Right cardiac atrium (tissue), 5 donors: ENCODE measurements at regions not wholly inside any gene's neighbourhood (a gene's known extent, or its start where the extent isn't known, plus 50 kb on each side); places are given as distances from the start of the nearest gene placed in this dataset.

ENCODE experiments used
- ATAC-seq, 2 donors: fragments of 200-7000 bp; cut with Tn5 transposase; one replicate each; pipeline versions ENCODE4 v1.8.0 to v1.9.1; 2020; ENCODE audit warnings: moderate library complexity in 2 of 2, mild to moderate bottlenecking in 1 of 2
- DNase-seq, 3 donors: peaks; one replicate each; pipeline ENCODE4 v3.0.0-alpha.2; 2020
- H3K27ac ChIP-seq: one replicate; pipeline ENCODE4 v1.5.1; 2013; ENCODE audit warnings: mild to moderate bottlenecking, low read length, control low read depth, moderate library complexity
- H3K27me3 ChIP-seq: one replicate; pipeline ENCODE4 v1.6.1; 2013; ENCODE audit not compliant: control insufficient read depth, insufficient read depth
- H3K4me1 ChIP-seq: one replicate; pipeline ENCODE4 v1.6.1; 2013; ENCODE audit warnings: low read length; ENCODE audit not compliant: control insufficient read depth, insufficient read depth
- H3K4me3 ChIP-seq: one replicate; pipeline ENCODE4 v1.5.1; 2013; ENCODE audit warnings: low read length, control low read depth
- H3K9me3 ChIP-seq: one replicate; pipeline ENCODE4 v1.6.1; 2013; ENCODE audit warnings: low read length; ENCODE audit not compliant: control insufficient read depth
- WGBS: extraction: QIAGEN DNeasy Blood & Tissue Kit; methylation state at CpG from one replicate; pipeline ENCODE4 v1.1.7; 2013; 5-methylcytosine and 5-hydroxymethylcytosine counted together
- intact Hi-C, 4 donors: fragments of 100-400 bp; cut with DNase I; formaldehyde crosslinking; loops; one replicate each; pipeline versions ENCODE4 v1.11.0 to v1.14.0; 2022 to 2023
- donor health status: healthy with polysubstance abuse.
- donor health status: DM: no; HTN: yes; CAD: no.
- donor health status: DM: no; HTN: no; CAD: no.
- donor health status: DM: no; HTN: yes; CAD: no; lungs with severe emphysema.
- donor health status: DM: yes; HTN: yes; CAD: no.

DNA sequence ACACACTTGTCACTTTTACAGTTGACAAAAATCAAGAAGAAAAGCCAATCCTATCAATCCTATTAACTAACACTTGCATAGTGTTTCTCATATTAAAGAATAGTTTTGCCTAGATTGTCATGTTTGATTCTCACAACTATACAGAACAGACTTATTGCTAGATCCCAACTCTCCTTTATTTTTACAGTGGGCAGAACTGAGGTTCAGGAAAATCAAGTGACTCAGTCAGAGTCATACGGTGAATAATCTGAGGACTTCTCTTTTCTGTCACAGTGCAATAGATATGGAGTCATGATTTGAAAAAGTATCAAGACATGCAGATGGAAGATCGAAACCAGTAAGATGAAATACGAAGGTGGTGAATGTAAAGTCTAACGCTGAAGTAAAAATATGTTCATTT is 195.1 kb upstream of the CITED2 start:
- Histone ChIP-seq H3K9me3 (no peaks in the 10 kb centered on the region), H3K27ac (no peak overlapping the region), H3K4me3 (no peak overlapping the region), H3K27me3 (no peaks in the 10 kb centered on the region), H3K4me1 (no peaks in the 10 kb centered on the region)
- WGBS: 87% methylated on average over 4 of the region's 4 CpGs
- DNase-seq: no peak
- ATAC-seq: no peak
- intact Hi-C loops: no loop called here

DNA sequence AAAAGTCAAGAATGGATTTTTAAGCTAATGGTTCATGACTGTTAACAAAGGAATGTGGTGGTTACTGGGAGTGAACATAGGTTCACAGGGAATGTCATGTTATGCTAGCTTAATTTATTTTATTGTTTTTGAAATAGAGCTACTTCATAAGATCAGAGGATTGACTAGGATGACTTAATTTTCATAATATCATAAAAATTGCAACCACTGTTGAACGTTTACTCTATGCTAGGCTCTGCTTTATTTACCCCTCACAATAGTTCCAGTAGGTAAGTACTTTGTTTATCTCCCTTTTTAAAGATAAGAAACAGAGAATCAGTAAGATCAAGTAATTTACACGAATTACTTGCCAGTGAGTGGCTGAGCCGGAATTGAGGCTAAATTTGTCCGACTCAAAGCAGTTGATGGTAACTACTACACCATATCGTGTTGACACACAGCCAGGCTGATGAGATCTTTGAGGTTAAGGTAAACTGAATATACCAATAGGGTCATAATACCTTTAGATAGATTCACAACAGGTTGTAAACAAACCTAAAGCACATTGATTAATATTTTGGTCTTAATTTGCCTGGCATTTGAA is 194.6 kb upstream of the CITED2 start:
- Histone ChIP-seq H3K27ac (no peak overlapping the region), H3K4me1 (no peaks in the 10 kb centered on the region), H3K27me3 (no peaks in the 10 kb centered on the region), H3K4me3 (no peak overlapping the region), H3K9me3 (no peaks in the 10 kb centered on the region)
- intact Hi-C loops: no loop called here
- ATAC-seq (no peak), DNase-seq (no peak)
- WGBS: 71% methylated on average over 5 of the region's 5 CpGs

DNA sequence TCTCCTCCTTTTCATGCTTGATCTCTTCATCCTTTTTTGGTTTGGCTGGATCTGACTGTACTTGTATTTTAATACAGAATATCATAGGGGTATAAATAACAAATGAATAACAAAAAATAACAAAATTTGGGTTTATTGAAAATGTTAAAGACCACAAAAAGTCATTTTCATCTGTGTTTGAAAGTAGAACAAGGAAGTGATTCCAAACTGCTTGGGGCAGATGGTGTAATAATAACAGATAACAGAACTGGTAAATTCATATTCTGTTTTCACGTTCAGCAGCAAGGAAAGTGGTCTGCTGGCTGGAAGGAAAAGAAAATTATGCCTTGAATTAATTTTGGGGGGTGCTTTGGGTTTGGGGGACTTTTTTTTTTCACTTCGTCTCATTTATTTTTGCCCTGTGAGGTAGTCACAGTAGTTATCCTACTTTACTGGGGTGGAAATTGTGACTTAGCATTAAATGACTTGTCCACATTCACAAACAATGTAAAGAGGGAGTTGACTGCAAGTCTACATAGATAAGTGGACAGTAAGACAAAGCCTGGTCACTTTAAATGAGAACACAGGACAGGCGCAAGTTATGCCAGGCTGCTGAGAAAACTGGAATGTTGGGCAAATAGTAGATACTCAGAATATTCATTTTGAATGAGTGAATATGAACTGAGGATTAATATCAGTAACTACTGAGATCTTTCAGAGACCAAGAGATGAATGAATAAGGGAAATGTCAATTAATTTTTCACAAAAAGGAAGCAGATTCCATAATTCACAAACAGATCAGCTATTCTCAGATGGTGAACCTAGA is 193.9 kb upstream of the CITED2 start:
- Histone ChIP-seq H3K9me3 (no peaks in the 10 kb centered on the region), H3K4me1 (no peaks in the 10 kb centered on the region), H3K27ac (no peak overlapping the region), H3K27me3 (no peaks in the 10 kb centered on the region), H3K4me3 (no peak overlapping the region)
- intact Hi-C loops: no loop called here
- WGBS: 70% methylated on average over 3 of the region's 3 CpGs
- DNase-seq (no peak), ATAC-seq (no peak)

DNA sequence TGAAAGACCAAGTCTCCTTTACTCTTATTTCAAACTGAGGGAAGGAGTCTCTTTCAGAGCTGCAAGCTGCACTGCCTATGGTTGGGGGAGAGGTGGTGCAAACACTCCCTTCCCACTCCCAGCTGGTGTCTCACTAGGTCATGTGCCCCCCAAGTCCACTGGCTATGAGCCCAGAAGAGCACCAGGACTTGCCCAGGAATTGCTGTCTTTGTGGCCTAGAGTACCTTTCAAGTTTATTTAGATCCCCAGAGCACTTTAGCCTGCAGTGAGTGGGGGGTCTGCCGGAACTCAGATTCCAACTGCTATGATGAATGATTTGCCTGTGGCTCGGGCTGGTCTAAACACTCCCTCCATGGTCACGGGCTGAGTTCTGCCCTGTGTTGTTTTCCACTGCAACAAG is 192.6 kb upstream of the CITED2 start:
- intact Hi-C loops: no loop called here
- 79% methylated on average over 3 of the region's 3 CpGs for WGBS
- Histone ChIP-seq H3K4me1 (no peaks in the 10 kb centered on the region), H3K27me3 (no peaks in the 10 kb centered on the region), H3K4me3 (no peak overlapping the region), H3K27ac (no peak overlapping the region), H3K9me3 (no peaks in the 10 kb centered on the region)
- no peak for DNase-seq
- no peak for ATAC-seq

DNA sequence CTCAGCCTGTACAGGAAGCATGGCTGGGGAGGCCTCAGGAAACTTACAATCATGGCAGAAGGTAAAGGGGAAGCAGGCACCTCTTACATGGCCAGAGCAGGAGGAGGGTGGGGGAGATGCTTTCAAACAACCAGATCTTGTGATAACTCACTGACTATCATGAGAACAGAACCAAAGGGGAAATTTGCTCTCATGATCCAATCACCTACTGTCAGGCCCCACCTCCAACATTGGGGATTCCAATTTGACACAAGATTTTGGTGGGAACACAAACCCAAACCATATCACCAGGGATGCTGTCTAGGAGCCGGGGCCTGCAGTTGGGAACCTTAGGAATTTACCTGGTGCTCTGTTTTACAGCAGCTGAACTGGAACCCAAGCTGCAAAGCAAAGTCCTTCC is 191.1 kb upstream of the CITED2 start:
- Histone ChIP-seq H3K4me1 (no peaks in the 10 kb centered on the region), H3K27ac (no peak overlapping the region), H3K9me3 (no peaks in the 10 kb centered on the region), H3K4me3 (no peak overlapping the region), H3K27me3 (no peaks in the 10 kb centered on the region)
- WGBS: 0% methylated on average over 1 of the region's 1 CpG
- ATAC-seq (no peak), DNase-seq (no peak)
- intact Hi-C loops: no loop called here

DNA sequence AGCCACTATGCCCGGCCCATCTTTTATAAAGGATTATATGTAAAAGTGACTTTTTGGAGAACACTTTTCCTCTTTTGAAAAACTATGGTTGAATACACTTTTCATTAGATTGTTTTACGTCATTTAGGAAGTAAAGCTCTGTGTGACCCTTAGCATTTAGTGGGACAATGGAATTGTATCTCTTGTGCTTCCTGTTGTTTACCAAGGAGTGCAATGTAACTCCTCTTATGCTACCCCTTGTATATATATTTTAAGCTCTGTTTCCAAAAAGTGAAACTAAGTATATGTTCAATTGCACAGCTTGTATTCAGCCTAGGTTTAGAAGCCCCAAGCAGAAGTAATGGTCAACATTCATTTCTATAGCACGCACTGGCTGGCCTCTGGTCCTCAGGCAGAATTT is 183.1 kb upstream of the CITED2 start:
- DNase-seq: no peak
- 79% methylated on average over 3 of the region's 3 CpGs for WGBS

DNA sequence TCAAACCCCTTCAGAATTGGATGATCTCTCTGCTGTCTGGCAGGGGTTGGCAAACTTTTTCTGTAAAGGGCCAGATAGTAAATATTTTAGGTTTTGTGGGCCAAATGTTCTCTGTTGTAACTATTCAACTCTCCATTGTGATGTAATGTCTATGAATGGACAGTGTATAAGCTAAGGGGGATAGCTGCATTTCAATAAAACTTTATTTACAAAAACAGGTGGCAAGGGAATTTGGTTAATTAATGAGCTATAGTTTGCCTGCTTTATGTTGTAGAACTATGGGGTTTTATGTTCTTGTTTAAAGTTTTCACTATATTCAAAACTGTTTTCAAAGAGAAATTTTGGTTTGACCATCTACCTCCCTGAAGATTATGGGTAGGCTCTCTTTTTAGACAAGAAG is 182.1 kb upstream of the CITED2 start:
- DNase-seq: no peak
- Histone ChIP-seq H3K4me1 (no peaks in the 10 kb centered on the region), H3K27ac (no peak overlapping the region), H3K4me3 (no peak overlapping the region), H3K9me3 (no peaks in the 10 kb centered on the region), H3K27me3 (no peaks in the 10 kb centered on the region)
- no peak for ATAC-seq
- intact Hi-C loops: no loop called here

More for the DNA sequence above, 183.1 kb upstream of the CITED2 start:
- Histone ChIP-seq H3K27me3 (no peaks in the 10 kb centered on the region), H3K27ac (no peak overlapping the region), H3K4me3 (no peak overlapping the region), H3K9me3 (no peaks in the 10 kb centered on the region), H3K4me1 (no peaks in the 10 kb centered on the region)
- ATAC-seq: no peak
- intact Hi-C loops: no loop called here

DNA sequence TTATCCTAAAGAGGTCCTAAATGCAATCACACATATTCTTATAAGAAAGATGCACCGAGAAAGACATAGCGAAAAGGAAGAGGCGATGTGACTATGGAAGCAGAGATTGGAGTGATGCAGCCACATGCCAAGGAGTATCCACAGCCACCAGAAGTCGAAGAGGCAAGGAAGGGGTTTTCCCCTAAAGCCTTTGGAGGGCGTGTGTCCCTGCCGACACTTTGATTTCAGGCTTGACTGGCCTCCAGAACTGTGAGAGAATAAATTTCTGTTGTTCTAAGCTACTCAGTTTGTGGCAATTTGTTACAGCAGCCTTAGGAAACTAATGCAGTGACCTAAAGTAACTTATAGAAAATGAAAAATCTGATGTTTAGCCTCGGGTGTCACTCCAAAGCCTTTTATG is 179.5 kb upstream of the CITED2 start:
- Histone ChIP-seq H3K27me3 (no peaks in the 10 kb centered on the region), H3K27ac (no peak overlapping the region), H3K9me3 (no peaks in the 10 kb centered on the region), H3K4me3 (no peak overlapping the region), H3K4me1 (no peaks in the 10 kb centered on the region)
- intact Hi-C loops: no loop called here
- DNase-seq (no peak), ATAC-seq (no peak)
- WGBS: 76% methylated on average over 7 of the region's 7 CpGs

DNA sequence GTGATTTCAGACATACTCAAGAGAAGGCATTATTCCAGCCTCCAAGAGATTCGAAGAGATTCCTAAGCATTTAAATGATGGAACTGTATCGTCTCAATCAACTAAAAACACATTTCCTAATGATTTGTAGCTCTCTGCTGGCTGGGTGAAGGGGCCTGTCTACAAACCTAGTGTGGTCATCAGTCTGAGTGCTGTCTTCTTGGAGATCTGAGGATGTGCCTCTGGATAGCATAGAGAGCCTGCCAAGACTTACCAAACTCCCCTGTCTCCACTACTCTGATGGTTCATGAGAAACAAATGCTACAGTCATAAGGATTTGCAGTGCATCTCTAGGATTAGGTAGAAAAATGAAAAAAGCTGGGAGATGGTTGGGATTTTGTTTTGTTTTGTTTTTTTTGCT is 176.9 kb upstream of the CITED2 start:
- Histone ChIP-seq H3K4me3 (no peak overlapping the region), H3K4me1 (no peaks in the 10 kb centered on the region), H3K27ac (no peak overlapping the region), H3K9me3 (no peaks in the 10 kb centered on the region), H3K27me3 (no peaks in the 10 kb centered on the region)
- intact Hi-C loops: no loop called here
- ATAC-seq: no peak
- 87% methylated on average over 2 of the region's 2 CpGs for WGBS
- no peak for DNase-seq

DNA sequence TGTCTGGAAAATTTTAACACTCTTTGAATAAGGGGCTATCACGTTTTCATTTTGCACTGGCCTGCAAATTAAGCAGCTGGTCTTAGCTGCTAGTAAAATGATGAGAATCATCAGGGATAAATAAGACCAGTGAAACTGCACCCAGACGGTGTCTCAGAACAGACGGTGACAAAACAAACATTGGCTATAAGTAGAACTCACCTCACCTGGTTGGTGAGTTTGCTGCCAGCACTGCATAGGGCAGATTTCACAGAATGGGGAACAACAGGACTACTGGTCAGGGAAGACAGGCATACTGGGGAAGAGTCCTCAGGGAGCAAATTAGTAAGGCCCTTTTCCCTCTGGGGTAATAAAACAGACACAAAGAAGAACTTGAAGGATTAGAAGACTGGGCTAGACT is 175.9 kb upstream of the CITED2 start:
- no peaks in the 10 kb centered on the region for H3K4me1 ChIP-seq
- no peaks in the 10 kb centered on the region for H3K27me3 ChIP-seq
- no peak overlapping the region for H3K27ac ChIP-seq
- intact Hi-C loops: no loop called here
- ATAC-seq: no peak
- no peaks in the 10 kb centered on the region for H3K9me3 ChIP-seq
- no peak for DNase-seq
- WGBS: 87% methylated on average over 3 of the region's 3 CpGs
- H3K4me3 ChIP-seq: no peak overlapping the region

DNA sequence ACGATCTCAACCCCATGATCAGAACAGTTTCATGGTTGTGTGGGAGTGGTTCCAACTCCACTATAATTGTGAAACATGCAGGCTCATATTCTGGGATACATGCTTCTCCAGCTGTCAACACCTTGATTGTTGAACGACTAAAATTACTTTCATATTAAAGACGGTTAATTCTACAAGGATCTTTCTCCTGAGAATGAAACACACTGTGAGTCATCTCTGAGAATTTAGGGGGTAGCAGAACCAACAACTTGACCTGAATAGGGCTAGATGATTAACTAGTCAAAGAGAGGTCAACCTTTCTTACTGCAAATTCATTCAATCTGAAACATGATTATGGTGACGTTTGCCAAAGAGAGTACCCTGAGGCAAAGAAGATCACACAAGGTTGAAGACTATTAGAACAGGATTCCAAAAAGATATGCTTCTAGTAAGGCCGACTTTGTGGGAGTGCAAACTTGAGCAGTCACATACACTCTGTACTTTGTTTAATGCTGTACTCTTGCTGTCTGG is 175.2 kb upstream of the CITED2 start:
- no peak overlapping the region for H3K27ac ChIP-seq
- DNase-seq: no peak
- WGBS: 70% methylated on average over 5 of the region's 5 CpGs

More for the DNA sequence above, 175.2 kb upstream of the CITED2 start:
- Histone ChIP-seq H3K4me1 (no peaks in the 10 kb centered on the region), H3K4me3 (no peak overlapping the region), H3K9me3 (no peaks in the 10 kb centered on the region), H3K27me3 (no peaks in the 10 kb centered on the region)
- intact Hi-C loops: no loop called here
- no peak for ATAC-seq
